NAMALWA (cell line): ENCODE measurements at regions not wholly inside any gene's neighbourhood (a gene's known extent, or its start where the extent isn't known, plus 50 kb on each side); places are given as distances from the start of the nearest gene placed in this dataset.
"Not testable (repeated sequence)": the region's sequence is repeated elsewhere in the genome, so short reads cannot be mapped to it uniquely, and the experiment has no call there.

ENCODE experiments used
- DNase-seq: peaks from one replicate; pipeline ENCODE4 v3.0.0-alpha.2; 2015; ENCODE audit warnings: low spot score

DNA sequence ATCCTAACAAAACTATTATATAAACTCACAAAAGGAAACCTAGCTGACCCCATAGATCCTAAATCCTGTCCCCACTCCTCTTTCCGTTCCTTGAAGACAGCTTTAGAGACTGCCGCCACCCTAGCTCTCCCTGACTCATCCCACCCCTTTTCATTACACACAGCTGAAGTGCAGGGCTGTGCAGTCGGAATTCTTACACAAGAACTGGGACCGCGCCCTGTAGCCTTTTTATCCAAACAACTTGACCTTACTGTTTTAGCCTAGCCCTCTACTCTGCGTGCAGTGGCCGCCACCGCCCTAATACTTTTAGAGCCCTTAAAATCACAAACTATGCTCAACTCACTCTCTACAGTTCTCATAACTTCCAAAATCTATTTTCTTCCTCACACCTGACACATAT is 264.0 kb downstream of the SMARCA2 start:
- DNase-seq, result not testable (repeated sequence)

- DNase-seq, result no peak
Observed at GRCh38 chr9:2281031-2281802, 266.1 kb downstream of the SMARCA2 start.

DNA sequence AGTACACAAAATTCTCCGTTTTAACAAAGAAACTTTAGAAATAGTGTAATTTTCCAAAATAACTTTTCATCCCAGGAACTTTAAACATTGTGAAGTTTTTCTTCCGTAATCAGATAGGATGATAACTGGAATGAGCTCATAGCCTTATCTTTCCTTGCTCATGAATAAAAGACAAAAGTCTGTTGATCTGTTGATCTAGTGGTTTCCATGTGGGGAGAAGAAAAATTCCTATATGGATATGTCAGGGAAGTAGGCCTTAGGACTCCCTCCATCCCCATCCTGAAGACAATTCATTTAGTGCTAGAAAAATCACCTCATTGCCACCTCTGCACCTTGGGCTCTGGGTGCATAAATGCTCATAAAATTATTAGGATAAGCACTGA is 266.6 kb downstream of the SMARCA2 start:
- no peak for DNase-seq

- DNase-seq, result no peak
Observed at GRCh38 chr9:2284770-2285169, 269.6 kb downstream of the SMARCA2 start.

DNA sequence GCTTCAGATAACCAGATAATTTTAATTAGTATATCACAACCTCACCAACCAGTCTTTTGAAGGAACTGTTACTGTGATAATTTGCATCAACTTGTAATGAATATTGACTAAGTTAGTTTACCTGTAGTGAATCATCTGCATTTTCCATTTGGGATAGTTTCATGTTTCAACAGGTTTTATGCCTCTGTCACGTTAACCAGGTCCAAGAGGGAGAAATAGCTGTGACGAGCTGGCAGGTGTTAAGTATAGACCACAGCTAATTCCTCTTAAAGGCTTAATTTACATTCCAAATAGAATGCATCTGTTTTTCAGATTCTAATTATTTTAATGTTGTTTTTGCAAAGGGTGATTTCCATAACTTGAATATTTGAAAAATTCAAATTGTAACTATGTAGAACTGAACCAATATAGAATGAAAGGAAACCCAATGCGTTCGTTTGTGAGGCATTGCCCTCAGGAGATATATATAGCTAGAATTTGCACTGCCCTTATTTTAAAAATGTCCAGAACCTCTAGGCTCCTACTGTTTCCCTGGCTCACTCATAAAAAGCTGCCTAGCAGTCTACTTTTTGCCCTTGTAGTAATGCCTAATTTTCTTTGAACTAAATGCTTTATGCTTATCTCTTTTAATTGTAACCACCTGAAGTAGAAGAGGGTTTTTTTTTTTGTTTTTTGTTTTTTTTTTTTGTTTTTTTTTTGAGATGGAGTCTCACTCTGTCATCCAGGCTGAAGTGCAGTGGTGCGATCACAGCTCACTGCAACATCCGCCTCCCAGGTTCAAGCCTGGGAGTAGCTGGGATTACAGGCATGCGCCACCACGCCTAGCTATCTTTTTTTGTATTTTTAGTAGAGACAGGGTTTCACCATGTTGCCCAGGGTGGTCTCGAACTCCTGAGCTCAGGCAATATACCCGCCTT is 270.5 kb downstream of the SMARCA2 start:
- peak; percentile 67 for DNase-seq

DNA sequence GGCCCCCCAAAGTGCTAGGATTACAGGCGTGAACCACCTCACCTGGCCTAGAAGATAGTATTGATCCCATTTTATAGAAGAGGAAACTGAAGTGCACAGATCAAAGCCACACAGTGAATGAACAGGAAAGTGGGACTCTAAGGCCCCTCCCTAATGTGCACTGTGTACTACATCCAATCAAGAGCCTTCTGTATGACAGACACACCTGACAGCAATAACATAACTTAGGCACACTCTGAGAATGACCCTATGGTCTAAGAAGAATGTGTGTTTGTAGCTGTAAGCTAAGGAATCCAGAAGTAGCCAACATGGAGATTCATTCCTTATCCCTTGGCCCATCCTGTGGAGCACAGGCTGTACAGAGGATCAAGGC is 271.2 kb downstream of the SMARCA2 start:
- DNase-seq, result peak; percentile 15

DNA sequence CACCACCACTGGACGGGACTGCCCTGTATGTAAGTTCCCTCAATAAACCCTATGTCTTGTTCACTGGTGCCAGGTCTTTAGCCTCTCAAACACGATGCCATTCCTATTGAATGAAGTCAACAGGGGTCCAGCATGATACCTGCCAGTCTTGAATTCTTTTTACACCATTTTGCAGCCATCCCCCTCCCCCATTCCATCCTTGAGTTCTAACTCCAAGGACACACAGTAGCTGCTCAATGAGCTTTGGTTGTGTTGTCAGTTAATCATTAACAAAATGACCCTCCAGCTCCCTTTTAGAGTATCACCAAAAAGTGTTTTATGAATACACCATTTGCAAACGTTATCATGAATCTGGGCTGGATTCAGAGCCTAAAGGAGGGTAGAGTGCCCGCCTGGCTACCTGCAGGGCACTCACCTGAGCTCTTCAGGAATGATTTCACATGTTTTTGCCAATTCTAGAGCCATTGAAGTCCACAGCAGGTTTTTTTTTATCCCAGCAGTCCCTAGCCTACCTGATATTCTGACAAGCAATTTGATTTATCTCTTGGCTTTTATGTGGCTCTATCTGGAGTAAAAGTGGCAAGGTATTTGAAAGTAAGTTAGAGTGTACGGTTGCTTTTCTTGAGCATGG is 271.8 kb downstream of the SMARCA2 start:
- DNase-seq, result no peak

GRCh38 chr9:2288309-2288708 is 273.2 kb downstream of the SMARCA2 start:
- peak; percentile 15 for DNase-seq

DNA sequence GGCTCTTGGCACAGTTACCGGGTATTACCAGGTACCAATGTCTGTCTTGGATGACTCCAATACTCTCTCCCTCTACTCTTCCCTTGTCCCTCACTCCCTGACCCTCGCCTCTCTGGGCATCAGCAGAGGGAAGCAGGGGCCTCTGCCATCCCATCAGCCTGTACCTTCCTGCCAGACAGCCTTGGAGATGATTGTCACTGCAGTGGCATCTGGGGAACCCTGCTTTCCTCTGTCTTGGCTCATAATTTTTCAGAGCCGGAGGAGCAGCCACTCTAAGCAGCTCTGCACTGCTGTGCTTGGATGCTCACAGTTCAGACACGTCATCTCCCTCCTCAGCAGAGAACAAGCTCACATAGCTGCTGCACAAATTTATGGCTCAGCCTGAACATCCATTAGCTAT is 274.1 kb downstream of the SMARCA2 start:
- peak; percentile 78 for DNase-seq

DNA sequence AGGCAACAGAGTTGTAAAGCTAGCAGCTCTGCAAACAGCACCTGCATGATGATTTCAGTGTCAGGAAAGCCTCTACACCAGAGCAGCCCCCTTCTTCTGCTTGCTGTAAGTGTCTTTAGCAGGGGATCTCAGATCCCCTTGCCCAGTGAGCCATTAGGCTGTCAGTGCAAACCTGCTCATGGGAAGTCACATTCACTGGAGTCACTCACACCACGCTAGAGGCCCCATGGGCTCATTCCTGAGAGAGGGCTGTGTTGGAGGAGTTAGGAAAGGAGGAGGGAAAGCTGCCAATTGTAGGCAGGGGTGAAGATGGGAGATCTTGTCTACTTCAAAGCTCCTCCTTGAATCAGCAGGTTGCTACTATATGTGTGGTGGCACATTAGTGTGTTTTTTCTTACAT is 275.2 kb downstream of the SMARCA2 start:
- peak; percentile 64 for DNase-seq

DNA sequence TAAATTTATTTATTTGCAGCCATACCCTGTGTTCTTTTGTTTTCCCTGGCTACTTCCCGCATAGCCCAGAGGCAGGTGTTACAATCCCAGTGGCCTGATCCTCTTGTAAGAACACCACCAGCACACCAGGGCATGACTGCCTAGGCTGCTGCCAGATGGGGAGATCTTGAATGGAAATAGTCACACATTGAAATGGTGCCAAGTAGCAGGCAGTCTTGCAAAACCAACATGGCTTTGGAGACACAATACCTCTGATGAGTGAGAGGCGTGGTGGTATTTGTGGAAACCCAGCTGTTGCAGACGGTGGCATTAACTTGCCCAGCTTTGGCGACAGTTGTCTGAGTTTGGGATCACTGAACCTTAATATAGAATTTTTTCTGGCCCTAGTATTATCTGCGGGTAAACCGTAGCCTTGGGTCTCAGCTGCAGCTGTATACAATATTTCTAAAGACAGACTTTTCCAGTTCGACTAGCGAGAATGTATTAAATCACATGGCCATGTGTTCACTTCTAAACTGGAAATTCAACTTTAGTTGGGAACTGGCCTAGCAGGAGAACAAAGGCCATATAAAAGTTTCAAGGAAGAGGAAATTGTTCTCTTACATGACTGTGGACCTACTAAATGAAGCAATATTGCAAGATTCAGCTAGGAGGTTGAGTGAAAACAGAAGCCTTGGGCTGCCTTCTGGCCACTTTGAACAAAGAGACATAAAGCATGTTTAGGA is 277.0 kb downstream of the SMARCA2 start:
- DNase-seq, result peak; percentile 92

DNA sequence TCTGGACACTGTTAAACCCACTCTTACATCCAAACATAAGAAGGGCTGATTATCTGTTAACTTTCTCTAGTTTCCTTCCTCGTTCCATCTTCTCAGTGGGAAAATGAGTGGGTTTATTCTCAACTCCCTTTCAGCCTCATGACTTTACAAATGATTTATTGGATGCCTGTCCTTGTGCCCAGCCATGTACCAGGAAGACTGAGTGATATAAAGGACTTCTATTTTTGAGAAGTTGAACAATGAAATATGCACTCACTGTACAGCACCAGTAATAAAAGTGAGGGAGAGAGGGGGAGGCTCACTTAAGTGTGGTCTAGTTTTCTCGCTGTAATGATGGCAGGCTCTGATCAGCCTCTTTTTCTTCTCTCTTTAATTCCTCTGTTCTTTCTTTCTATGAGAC is 277.6 kb downstream of the SMARCA2 start:
- DNase-seq, result no peak

DNA sequence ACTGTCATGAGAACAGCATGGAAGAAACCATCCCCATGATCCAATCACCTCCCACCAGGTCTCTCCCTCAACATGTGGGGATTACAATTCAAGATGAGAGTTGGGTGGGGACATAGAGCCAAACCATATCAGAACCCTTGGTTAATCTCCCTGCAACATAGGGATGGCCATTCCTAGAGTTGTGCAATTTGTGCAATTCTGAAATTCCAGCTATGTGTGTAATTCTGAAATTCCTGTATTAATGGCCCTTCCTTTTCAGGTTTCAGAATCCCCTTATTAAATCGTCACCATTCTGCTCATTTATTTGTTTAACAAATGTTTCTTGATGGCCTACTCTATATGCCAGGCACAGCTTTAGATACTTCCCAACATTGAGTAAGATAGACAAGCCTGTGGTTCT is 282.6 kb downstream of the SMARCA2 start:
- no peak for DNase-seq

GRCh38 chr9:2298217-2298616 is 283.1 kb downstream of the SMARCA2 start:
- DNase-seq, result no peak

GRCh38 chr9:2299156-2299842 is 284.2 kb downstream of the SMARCA2 start:
- peak; percentile 79 for DNase-seq

- DNase-seq, result no peak
Observed at GRCh38 chr9:2299843-2300205, 284.7 kb downstream of the SMARCA2 start.

- no peak for DNase-seq
Observed at GRCh38 chr9:2300325-2300724, 285.2 kb downstream of the SMARCA2 start.

GRCh38 chr9:2302606-2303005 is 287.5 kb downstream of the SMARCA2 start:
- DNase-seq, result no peak

- no peak for DNase-seq
Observed at GRCh38 chr9:2303056-2303455, 287.9 kb downstream of the SMARCA2 start.

DNA sequence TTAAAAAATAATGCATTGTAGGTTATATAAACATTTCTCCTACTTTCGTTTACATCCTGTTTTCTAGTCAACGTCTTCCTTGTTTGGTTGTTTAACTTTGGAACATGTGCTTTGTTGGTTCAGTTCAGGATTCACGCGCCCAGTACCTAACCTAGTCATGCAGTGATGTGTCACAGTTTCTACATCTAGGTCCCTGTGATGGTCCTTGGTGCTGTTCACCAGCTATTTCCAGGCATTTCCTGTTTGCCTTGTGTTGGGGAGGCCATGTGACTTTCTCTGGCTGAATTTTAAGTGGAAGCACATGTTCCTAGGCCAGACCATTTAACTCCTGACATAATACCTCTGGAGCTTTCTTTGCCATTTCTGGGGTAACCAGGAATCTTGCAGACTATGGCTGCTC is 292.3 kb downstream of the SMARCA2 start:
- DNase-seq, result no peak

GRCh38 chr9:2311920-2312319 is 296.8 kb downstream of the SMARCA2 start:
- no peak for DNase-seq

GRCh38 chr9:2313512-2313911 is 298.4 kb downstream of the SMARCA2 start:
- DNase-seq, result no peak
